ENCODE measurements at regions not wholly inside any gene's neighbourhood (a gene's known extent, or its start where the extent isn't known, plus 50 kb on each side); places are given as distances from the start of the nearest gene placed in this dataset.

GRCh38 chr5:120958877-120959485 lies 494.9 kb downstream of the PRR16 start:
- no peak for TF ChIP-seq CTCF (IDR thresholded peaks at IDR 0.05)
- TF ChIP-seq EZH2 (IDR thresholded peaks at IDR 0.05; ENCODE audit: borderline replicate concordance, insufficient read depth, low read depth, low read length, poor library complexity, severe bottlenecking), result no peak

Measured in B cell (primary cell).